IMR-90 (cell line): ENCODE measurements at regions not wholly inside any gene's neighbourhood (a gene's known extent, or its start where the extent isn't known, plus 50 kb on each side); places are given as distances from the start of the nearest gene placed in this dataset.

Experiments
- MAFK ChIP-seq: IDR thresholded peaks from 2 replicates; pipeline ENCODE4 v1.6.1; 2012; ENCODE audit warnings: low read depth, low read length, improper control_type of control experiment
- POLR2A ChIP-seq: IDR thresholded peaks from 2 replicates; pipeline ENCODE4 v1.6.1; 2012; ENCODE audit warnings: mild to moderate bottlenecking, low read depth, low read length
- TF ChIP-seq, protein P1 (sequence below): fragments of 150-350 bp; IDR thresholded peaks from 2 replicates; pipeline ENCODE4 v1.6.1; 2016; ENCODE audit warnings: low read depth, mild to moderate bottlenecking, low read length, moderate library complexity, borderline replicate concordance

- TF ChIP-seq POLR2A = no peak
- TF ChIP-seq MAFK = no peak
- TF ChIP-seq, protein P1, sequence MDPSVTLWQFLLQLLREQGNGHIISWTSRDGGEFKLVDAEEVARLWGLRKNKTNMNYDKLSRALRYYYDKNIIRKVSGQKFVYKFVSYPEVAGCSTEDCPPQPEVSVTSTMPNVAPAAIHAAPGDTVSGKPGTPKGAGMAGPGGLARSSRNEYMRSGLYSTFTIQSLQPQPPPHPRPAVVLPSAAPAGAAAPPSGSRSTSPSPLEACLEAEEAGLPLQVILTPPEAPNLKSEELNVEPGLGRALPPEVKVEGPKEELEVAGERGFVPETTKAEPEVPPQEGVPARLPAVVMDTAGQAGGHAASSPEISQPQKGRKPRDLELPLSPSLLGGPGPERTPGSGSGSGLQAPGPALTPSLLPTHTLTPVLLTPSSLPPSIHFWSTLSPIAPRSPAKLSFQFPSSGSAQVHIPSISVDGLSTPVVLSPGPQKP = no peak
These were observed 68.1 kb downstream of the ESM1 start for GRCh38 chr5:54917323-54917722.
